Astrocyte of the hippocampus (primary cell): ENCODE measurements at regions not wholly inside any gene's neighbourhood (a gene's known extent, or its start where the extent isn't known, plus 50 kb on each side); places are given as distances from the start of the nearest gene placed in this dataset.

Experiments used
- DNase-seq: peaks from one replicate; pipeline ENCODE4 v3.0.0; 2011; ENCODE audit warnings: low read depth, low spot score

- DNase-seq, result peak; percentile 84
These were observed 75.6 kb upstream of the KAZN start for GRCh38 chr1:14522926-14523241.

DNA sequence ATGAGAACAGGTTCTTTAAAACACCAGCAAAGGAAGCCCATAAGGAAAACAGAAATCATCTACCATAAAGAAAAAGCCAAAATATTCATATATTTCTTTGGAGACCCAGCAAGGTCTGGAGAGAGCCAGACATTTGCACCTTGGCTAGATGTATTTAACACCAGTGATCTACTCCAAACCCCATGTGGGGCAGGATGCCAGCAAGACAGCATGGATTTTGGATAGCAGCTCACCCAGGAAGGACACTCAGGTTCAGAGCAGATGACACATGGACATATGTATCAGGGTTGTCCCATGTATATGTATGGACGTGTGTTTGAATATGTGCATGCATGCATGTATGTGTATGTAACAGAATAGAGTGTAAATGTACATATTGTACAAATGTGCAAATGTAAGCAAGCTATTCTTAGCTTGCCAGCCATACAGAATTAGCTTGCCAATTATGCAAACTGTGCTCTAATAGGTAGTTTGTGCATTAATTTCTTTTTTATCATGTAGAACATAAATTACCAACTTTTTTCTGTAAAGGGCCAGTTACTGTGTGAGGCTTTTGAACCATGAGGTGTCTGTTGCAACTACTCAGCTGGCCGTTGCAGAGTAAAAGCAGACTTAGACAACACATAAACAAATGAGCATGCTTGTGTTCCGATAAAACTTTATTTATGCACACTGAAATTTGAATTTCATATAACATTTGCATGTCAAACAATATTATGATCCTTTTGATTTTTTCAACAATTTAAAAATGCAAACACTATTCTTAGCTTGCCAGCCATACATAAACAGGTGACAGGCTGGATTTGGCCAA is 73.5 kb upstream of the KAZN start:
- no peak for DNase-seq

DNA sequence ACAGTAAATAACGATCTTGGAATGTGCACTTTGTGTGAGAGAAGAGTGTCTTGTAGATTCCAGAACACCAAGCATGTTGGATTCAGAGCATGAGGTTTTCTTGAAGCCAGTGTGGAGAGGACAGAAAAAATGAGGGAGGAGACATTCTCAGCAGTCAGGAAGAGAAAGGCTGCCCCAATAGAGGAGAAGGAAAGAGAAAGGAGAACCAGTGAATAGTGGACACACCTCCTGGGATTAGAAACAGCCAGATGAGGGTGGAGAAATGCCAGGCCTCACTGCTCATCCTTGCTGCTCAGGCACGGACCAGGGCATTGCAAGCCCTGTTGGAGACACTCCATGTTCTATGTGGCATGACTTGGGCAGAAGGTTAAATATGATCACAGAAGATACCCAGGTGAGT is 69.0 kb upstream of the KAZN start:
- DNase-seq, result no peak

- no peak for DNase-seq
These were observed 67.0 kb upstream of the KAZN start for GRCh38 chr1:14531519-14531918.

GRCh38 chr1:14535619-14536355 is 62.7 kb upstream of the KAZN start:
- no peak for DNase-seq

DNA sequence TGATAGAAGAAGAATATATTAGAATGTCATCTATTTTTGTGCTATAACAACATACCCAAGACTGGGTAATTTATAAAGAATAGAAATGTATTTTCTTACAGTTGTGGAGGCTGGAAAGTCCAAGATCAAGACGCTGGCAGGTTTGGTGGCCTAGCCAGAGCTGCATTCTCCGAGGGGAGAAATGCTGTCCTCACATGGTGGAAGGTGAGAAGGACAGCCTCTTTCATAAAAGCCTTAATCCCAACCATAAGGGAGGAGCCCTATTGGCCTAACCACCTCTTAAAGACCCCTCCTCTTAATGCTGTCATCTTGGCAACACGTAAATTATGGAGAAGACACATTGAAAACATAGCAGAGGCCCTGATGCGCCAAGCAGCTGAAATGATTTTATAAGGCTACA is 60.1 kb upstream of the KAZN start:
- no peak for DNase-seq

- DNase-seq, result no peak
These were observed 59.2 kb upstream of the KAZN start for GRCh38 chr1:14539309-14539708.

GRCh38 chr1:14539953-14540563 is 58.4 kb upstream of the KAZN start:
- DNase-seq, result no peak

DNA sequence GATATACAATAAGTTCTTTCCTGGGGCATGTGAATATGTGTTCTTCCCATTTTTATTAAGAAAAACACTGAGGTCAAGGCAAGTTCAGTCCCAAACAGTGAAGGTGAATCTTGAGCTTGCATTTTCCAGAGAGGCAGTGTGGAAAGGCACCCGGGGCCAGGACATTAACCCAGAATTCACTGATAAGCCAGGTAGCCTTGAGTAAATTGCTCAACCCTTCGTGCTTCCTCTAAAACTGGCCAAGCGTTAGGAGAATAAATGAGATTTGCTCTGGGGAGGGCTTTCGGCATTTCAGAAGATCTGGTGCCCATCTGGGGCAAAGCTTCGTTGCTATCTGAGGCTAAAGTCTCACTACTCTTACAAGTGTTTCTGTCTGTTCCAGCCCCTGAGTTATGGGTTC is 57.1 kb upstream of the KAZN start:
- no peak for DNase-seq

DNA sequence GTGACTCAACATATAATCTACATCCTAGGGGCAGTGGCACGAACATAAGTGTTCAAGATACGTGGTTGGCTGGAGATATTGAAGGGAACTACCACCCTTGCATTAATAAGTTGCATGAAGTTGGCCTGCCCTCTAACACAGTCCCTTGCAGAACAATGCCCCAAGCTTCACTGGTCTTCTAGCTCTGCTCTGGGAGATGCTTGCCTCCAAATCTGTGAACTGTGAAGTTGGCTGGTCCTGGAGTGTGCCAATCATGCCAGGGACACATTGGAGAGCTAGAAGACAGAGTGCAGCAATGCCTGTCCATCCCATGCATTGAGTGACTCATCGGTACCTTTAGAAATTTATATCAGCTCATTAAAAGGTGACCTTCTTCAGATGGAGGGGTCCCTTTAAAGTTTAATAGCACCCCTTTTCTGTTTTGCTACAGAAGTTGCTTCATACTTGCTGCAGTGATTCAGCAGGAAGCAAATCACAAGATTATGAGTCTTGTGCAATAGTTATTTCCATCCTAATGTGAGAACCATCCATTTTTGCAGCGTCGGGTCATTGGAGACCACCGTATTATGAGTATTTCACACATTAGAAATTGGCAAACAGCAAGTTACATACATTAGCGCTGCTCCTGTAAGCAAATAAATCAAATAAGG is 55.2 kb upstream of the KAZN start:
- DNase-seq, result no peak

- no peak for DNase-seq
These were observed 54.2 kb upstream of the KAZN start for GRCh38 chr1:14544319-14544718.

GRCh38 chr1:14545422-14546025 is 53.0 kb upstream of the KAZN start:
- no peak for DNase-seq

- no peak for DNase-seq
These were observed 52.1 kb upstream of the KAZN start for GRCh38 chr1:14546416-14546815.
